GM12864 (cell line): ENCODE measurements at regions not wholly inside any gene's neighbourhood (a gene's known extent, or its start where the extent isn't known, plus 50 kb on each side); places are given as distances from the start of the nearest gene placed in this dataset.

ENCODE experiments used
- DNase-seq: peaks from one replicate; pipeline ENCODE4 v3.0.0-alpha.2; 2011; ENCODE audit warnings: low read depth
- H3K4me3 ChIP-seq: 2 replicates; pipeline ENCODE4 v1.5.1; 2011; ENCODE audit warnings: mild to moderate bottlenecking, low read depth, low read length, control low read depth
- TF ChIP-seq, protein P1 (sequence below): IDR thresholded peaks from 2 replicates; pipeline ENCODE4 v1.5.1; 2011; ENCODE audit warnings: low read depth, mild to moderate bottlenecking, moderate library complexity, low read length, control low read depth, inconsistent platforms; ENCODE audit errors: missing control alignments

DNA sequence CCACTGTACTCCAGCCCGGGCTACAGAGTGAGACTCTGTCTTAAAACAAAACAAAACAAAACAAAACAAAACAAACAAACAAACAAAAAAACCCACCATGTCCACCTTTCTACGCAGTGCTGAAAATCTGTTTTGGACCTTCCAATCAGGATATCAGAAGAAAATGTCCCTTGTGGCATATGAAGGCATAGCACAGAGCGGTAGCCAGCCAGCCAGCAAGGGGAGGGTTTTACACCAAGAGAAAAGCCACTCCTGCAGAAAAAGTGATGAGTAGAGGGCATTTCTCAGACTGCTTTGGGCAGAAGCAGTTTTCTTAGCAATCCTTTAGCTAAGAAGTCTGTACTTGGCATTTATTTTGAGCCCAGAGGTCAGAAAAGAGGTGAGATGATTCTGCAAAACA lies 612.2 kb downstream of the TYW1 start:
- no peak for DNase-seq
- no peak overlapping the region for H3K4me3 ChIP-seq

DNA sequence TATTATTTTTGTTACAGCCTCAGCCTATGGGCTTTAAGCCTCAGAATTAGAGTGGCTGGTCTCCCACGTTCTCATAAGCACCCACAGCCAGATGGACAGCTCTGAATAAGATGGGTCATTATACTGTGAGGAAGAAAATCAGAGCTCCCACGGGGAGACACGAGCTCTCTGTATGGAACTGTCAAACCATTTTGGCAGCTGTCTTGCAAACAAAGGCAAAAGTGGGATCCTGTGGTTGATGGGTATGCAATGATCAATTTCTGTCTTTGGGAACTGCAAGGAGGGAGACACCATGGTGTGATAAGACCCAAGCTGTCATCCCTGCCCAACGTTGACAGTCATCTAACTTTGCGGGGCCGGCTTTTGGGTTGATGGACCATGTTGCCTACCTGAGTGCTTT lies 614.3 kb downstream of the TYW1 start:
- H3K4me3 ChIP-seq = no peak overlapping the region
- TF ChIP-seq, protein P1, sequence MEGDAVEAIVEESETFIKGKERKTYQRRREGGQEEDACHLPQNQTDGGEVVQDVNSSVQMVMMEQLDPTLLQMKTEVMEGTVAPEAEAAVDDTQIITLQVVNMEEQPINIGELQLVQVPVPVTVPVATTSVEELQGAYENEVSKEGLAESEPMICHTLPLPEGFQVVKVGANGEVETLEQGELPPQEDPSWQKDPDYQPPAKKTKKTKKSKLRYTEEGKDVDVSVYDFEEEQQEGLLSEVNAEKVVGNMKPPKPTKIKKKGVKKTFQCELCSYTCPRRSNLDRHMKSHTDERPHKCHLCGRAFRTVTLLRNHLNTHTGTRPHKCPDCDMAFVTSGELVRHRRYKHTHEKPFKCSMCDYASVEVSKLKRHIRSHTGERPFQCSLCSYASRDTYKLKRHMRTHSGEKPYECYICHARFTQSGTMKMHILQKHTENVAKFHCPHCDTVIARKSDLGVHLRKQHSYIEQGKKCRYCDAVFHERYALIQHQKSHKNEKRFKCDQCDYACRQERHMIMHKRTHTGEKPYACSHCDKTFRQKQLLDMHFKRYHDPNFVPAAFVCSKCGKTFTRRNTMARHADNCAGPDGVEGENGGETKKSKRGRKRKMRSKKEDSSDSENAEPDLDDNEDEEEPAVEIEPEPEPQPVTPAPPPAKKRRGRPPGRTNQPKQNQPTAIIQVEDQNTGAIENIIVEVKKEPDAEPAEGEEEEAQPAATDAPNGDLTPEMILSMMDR = no peak
- DNase-seq = no peak

More for the DNA sequence above, 612.2 kb downstream of the TYW1 start:
- TF ChIP-seq, protein P1 = no peak

DNA sequence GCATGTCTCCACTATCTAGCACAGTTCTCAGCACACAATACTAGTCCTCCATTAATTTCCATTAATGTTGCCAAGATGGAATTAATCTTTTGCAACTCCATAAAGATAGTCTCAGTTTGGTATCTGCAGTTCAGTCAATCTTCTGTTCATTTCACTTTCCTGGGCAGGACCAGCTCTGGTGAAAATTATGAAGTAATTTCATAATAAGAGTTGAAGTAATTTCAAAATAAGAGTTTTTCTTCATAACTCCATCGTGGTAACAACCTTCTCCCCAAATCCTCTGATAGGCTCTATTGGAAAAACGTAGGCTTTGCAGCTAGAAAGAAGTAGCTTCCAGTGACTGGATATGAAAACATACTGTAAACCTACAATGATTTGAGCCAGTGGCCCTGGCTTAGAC lies 618.2 kb downstream of the TYW1 start:
- DNase-seq = no peak
- TF ChIP-seq, protein P1 = no peak
- H3K4me3 ChIP-seq = no peak overlapping the region

DNA sequence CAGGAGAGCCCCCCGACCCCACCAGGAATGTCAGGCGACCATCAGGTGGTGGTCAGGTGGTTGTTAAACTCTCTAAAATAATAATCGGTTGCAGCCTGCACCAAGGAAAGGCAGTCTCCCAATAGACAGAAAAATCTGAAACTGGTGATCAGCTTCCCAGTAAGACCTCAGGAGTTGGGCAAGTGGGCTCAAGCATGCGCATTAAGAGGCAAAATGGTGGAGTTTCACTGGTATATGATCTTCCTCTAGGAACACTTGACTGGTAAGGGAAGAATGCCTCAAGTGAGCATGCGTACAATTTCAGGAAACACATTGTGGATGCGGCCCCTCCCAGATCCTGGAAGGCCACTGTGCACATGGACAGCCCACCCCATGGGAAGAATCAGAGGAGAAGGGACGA lies 619.9 kb downstream of the TYW1 start:
- no peak overlapping the region for H3K4me3 ChIP-seq
- TF ChIP-seq, protein P1 = no peak
- DNase-seq = no peak

DNA sequence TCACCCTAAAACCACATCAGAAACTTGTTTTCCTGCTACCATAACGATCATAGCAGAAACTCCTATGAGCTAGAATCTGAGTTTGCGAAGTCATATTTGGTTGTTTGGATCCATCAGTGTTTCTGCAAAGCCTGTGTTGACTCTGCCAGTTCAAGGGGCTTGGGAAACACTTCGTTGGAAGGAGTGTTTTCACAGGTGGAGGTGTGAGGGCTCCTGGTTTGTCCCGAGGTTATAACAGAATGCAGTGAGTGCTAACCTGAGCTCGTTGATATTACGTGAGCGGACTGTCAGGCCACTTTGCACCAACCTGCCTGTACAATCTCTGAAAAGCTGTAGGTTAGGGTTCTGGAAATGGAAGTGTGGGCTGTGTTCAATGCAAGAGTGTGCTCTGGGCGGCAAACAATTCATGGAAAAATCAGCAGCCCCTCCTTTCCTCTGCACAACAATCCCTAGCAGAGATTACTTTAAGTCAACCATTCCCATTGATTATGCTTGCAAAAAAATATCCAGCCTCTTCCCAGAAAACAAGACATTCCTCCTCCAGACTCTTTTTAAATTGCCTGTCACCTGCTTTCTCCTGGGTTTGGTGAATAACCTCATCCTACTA lies 622.0 kb downstream of the TYW1 start:
- no peak overlapping the region for H3K4me3 ChIP-seq
- TF ChIP-seq, protein P1 = no peak
- no peak for DNase-seq

DNA sequence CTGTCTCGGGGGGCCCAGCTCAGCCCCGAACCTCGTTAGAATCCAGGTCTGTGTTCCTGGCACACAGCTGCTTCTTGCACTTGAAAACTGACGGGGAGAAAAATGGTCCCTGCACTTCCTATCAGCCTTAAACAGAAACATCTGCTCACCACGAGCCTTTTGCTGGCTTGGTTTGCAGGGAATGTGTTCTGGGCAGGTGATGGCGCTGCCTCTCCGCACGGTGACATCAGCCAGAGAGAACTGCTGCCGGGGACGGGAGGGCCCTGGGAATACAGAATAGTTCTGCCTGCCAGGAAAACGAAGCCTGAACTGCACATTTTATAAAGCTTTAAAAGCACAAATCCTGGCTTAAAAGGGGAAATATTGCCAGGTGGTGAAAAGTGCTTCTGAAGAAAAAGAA lies 622.5 kb downstream of the TYW1 start:
- DNase-seq = no peak
- TF ChIP-seq, protein P1 = no peak
- H3K4me3 ChIP-seq = no peak overlapping the region

DNA sequence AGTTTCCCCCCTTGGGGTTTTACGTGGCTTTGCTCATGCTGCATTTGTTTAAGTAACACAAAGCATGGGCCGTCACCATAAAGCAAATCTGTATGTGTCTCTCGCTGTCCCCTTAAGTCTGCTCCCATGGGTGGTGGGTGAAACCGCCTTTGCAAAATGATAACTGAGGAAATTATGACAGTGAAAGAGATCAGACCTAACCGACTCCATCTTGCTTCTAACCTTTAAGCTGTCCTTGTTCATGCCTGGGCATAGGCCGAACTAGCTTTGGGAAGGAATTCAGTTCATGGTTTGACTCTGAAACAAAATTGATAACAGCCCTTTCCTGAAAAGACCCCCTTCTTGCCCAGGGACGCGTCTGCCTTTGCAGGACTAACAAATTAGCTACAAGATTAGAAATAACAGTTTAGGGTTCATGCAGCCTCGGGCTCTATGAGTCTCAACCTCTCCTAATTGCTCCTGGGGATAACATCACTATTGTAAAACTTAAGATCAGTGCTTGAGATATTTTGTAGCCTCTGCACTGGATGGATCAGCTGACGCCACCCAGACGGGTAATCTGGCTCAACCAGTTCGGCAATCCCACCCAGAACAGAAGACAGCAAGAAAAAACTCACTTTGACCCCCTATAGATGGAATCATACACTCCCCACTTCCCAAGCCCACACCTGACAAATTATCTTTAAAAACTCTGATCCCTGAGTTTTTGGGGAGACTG lies 623.7 kb downstream of the TYW1 start:
- DNase-seq = no peak
- H3K4me3 ChIP-seq = no peak overlapping the region
- TF ChIP-seq, protein P1 = no peak
